Mesothelial cell of epicardium (in vitro differentiated cells): ENCODE measurements at regions not wholly inside any gene's neighbourhood (a gene's known extent, or its start where the extent isn't known, plus 50 kb on each side); places are given as distances from the start of the nearest gene placed in this dataset.

Source experiments
- DNase-seq, 2 experiments: peaks; one replicate each; pipeline ENCODE4 v3.0.0; 2021; ENCODE audit warnings: low spot score in 2 of 2; ENCODE audit not compliant: unreplicated experiment in 2 of 2
- H3K27ac Mint-ChIP-seq: 2 replicates; pipeline ENCODE4 v1.8.0; 2021; ENCODE audit warnings: mixed read lengths
- H3K27me3 Mint-ChIP-seq: 2 replicates; pipeline ENCODE4 v1.8.0; 2021; ENCODE audit warnings: low read depth, mixed read lengths
- H3K36me3 Mint-ChIP-seq: 2 replicates; pipeline ENCODE4 v1.8.0; 2021; ENCODE audit warnings: mixed read lengths
- H3K4me1 Mint-ChIP-seq: 2 replicates; pipeline ENCODE4 v1.8.0; 2021; ENCODE audit warnings: mixed read lengths
- H3K4me3 Mint-ChIP-seq: 2 replicates; pipeline ENCODE4 v1.8.0; 2021; ENCODE audit warnings: mild to moderate bottlenecking, moderate library complexity, mixed read lengths
- H3K9me3 Mint-ChIP-seq: 2 replicates; pipeline ENCODE4 v1.8.0; 2021; ENCODE audit warnings: mixed read lengths
- CTCF ChIP-seq: fragments of 200-600 bp; sonication (generic); IDR thresholded peaks from one replicate; pipeline ENCODE4 v1.5.0; 2021; ENCODE audit warnings: antibody characterized with exemption; ENCODE audit not compliant: unreplicated experiment

GRCh38 chr10:44056206-44056605, 328.7 kb downstream of the CXCL12 start:
- no peak for DNase-seq
- H3K36me3 Mint-ChIP-seq: no peaks in the 10 kb centered on the region
- peaks cover 5% of the 10 kb centered on the region for H3K27me3 Mint-ChIP-seq
- H3K4me1 Mint-ChIP-seq: peaks cover 34% of the 10 kb centered on the region
- no peak overlapping the region for H3K4me3 Mint-ChIP-seq
- no peak for TF ChIP-seq CTCF
- H3K27ac Mint-ChIP-seq: peak overlapping the region; percentile 18
- no peaks in the 10 kb centered on the region for H3K9me3 Mint-ChIP-seq

- Mint-ChIP-seq H3K27ac (no peak overlapping the region), H3K36me3 (no peaks in the 10 kb centered on the region), H3K27me3 (peaks cover 5% of the 10 kb centered on the region), H3K4me1 (peaks cover 30% of the 10 kb centered on the region), H3K9me3 (no peaks in the 10 kb centered on the region), H3K4me3 (no peak overlapping the region)
- DNase-seq: no peak
- no peak for TF ChIP-seq CTCF
Measured at GRCh38 chr10:44054046-44054445, 330.9 kb downstream of the CXCL12 start.

GRCh38 chr10:44053391-44053790, 331.5 kb downstream of the CXCL12 start:
- H3K4me1 Mint-ChIP-seq: peaks cover 30% of the 10 kb centered on the region
- H3K27ac Mint-ChIP-seq: no peak overlapping the region
- H3K9me3 Mint-ChIP-seq: no peaks in the 10 kb centered on the region
- H3K36me3 Mint-ChIP-seq: no peaks in the 10 kb centered on the region
- H3K27me3 Mint-ChIP-seq: peaks cover 5% of the 10 kb centered on the region
- DNase-seq: no peak
- no peak overlapping the region for H3K4me3 Mint-ChIP-seq
- TF ChIP-seq CTCF: no peak

GRCh38 chr10:44051584-44052385, 333.1 kb downstream of the CXCL12 start:
- no peak for DNase-seq
- no peak overlapping the region for H3K27ac Mint-ChIP-seq

GRCh38 chr10:44051091-44051490, 333.8 kb downstream of the CXCL12 start:
- no peaks in the 10 kb centered on the region for H3K9me3 Mint-ChIP-seq
- no peaks in the 10 kb centered on the region for H3K36me3 Mint-ChIP-seq
- peak overlapping the region; percentile 21 for H3K27ac Mint-ChIP-seq
- no peak overlapping the region for H3K4me3 Mint-ChIP-seq
- peaks cover 34% of the 10 kb centered on the region for H3K4me1 Mint-ChIP-seq
- no peak for DNase-seq
- H3K27me3 Mint-ChIP-seq: peaks cover 5% of the 10 kb centered on the region
- TF ChIP-seq CTCF: no peak

More at GRCh38 chr10:44051584-44052385, 333.1 kb downstream of the CXCL12 start:
- Mint-ChIP-seq H3K4me1 (peaks cover 32% of the 10 kb centered on the region), H3K36me3 (no peaks in the 10 kb centered on the region), H3K9me3 (no peaks in the 10 kb centered on the region), H3K4me3 (no peak overlapping the region), H3K27me3 (peaks cover 5% of the 10 kb centered on the region)
- no peak for TF ChIP-seq CTCF
